Mesodermal cell (in vitro differentiated cells): ENCODE measurements at regions not wholly inside any gene's neighbourhood (a gene's known extent, or its start where the extent isn't known, plus 50 kb on each side); places are given as distances from the start of the nearest gene placed in this dataset.
"Not testable (repeated sequence)": the region's sequence is repeated elsewhere in the genome, so short reads cannot be mapped to it uniquely, and the experiment has no call there.

Experiments used
- H3K27ac ChIP-seq: 2 replicates; pipeline ENCODE4 v1.7.0; 2013; ENCODE audit warnings: mild to moderate bottlenecking, low read depth, low read length, moderate library complexity; ENCODE audit not compliant: severe bottlenecking
- H3K36me3 ChIP-seq: 2 replicates; pipeline ENCODE4 v1.7.1; 2013; ENCODE audit warnings: mild to moderate bottlenecking, low read length, moderate library complexity; ENCODE audit not compliant: control insufficient read depth, insufficient read depth
- H3K4me1 ChIP-seq: one replicate; pipeline ENCODE4 v1.7.1; 2013; ENCODE audit warnings: mild to moderate bottlenecking, low read length; ENCODE audit not compliant: insufficient read depth, control insufficient read depth, poor library complexity, severe bottlenecking
- H3K4me3 ChIP-seq: 2 replicates; pipeline ENCODE4 v1.7.0; 2013; ENCODE audit warnings: low read length, control low read depth, mild to moderate bottlenecking; ENCODE audit not compliant: insufficient read depth, poor library complexity, severe bottlenecking; ENCODE audit errors: extremely low read depth
- H3K9me3 ChIP-seq: 2 replicates; pipeline ENCODE4 v1.7.1; 2013; ENCODE audit warnings: mild to moderate bottlenecking, low read length, moderate library complexity; ENCODE audit not compliant: control insufficient read depth
- WGBS, 2 experiments: methylation state at CpG; one replicate each; pipeline ENCODE4 v1.1.5; 2013; ENCODE audit warnings: missing lambda C conversion rate in 2 of 2; ENCODE audit not compliant: insufficient coverage in 2 of 2; 5-methylcytosine and 5-hydroxymethylcytosine counted together

- WGBS, 2 experiments: 83 to 93% methylated on average over 3 to 4 of the region's 4 CpGs
- Histone ChIP-seq H3K27ac (no peak overlapping the region), H3K36me3 (no peaks in the 10 kb centered on the region), H3K4me3 (no peak overlapping the region), H3K4me1 (no peaks in the 10 kb centered on the region), H3K9me3 (no peaks in the 10 kb centered on the region)
These were observed 348.7 kb downstream of the TBL1XR1 start for GRCh38 chr3:176848431-176849214.

GRCh38 chr3:176842914-176843313 is 354.4 kb downstream of the TBL1XR1 start:
- 60 to 63% methylated on average over 1 of the region's 2 CpGs for WGBS, 2 experiments
- Histone ChIP-seq H3K27ac (no peak overlapping the region), H3K9me3 (no peaks in the 10 kb centered on the region), H3K36me3 (no peaks in the 10 kb centered on the region), H3K4me1 (no peaks in the 10 kb centered on the region), H3K4me3 (no peak overlapping the region)

- WGBS, 2 experiments: 92 to 94% methylated on average over 6 of the region's 8 CpGs
- H3K36me3 ChIP-seq: no peaks in the 10 kb centered on the region
- no peak overlapping the region for H3K27ac ChIP-seq
- H3K9me3 ChIP-seq: no peaks in the 10 kb centered on the region
- H3K4me1 ChIP-seq: no peaks in the 10 kb centered on the region
- H3K4me3 ChIP-seq: no peak overlapping the region
These were observed 356.5 kb downstream of the TBL1XR1 start for GRCh38 chr3:176840641-176841286.

GRCh38 chr3:176839901-176840300 is 357.4 kb downstream of the TBL1XR1 start:
- Histone ChIP-seq H3K4me3 (no peak overlapping the region), H3K4me1 (no peaks in the 10 kb centered on the region), H3K27ac (no peak overlapping the region), H3K36me3 (no peaks in the 10 kb centered on the region), H3K9me3 (no peaks in the 10 kb centered on the region)
- no CpG with 5 or more reads among the region's 2 CpGs for WGBS, 2 experiments

- no peaks in the 10 kb centered on the region for H3K36me3 ChIP-seq
- H3K9me3 ChIP-seq: no peaks in the 10 kb centered on the region
- 100% methylated on average over 1 of the region's 3 CpGs for WGBS, 2 experiments
- no peaks in the 10 kb centered on the region for H3K4me1 ChIP-seq
- H3K4me3 ChIP-seq: no peak overlapping the region
- H3K27ac ChIP-seq: no peak overlapping the region
These were observed 357.8 kb downstream of the TBL1XR1 start for GRCh38 chr3:176839466-176839865.

GRCh38 chr3:176827244-176827643 is 370.0 kb downstream of the TBL1XR1 start:
- not testable (repeated sequence) for H3K4me3 ChIP-seq, H3K27ac ChIP-seq, H3K36me3 ChIP-seq, H3K9me3 ChIP-seq, H3K4me1 ChIP-seq
- WGBS, 2 experiments: 88 to 97% methylated on average over 10 to 11 of the region's 15 CpGs

- no peak overlapping the region for H3K4me3 ChIP-seq
- H3K9me3 ChIP-seq: no peaks in the 10 kb centered on the region
- no peak overlapping the region for H3K27ac ChIP-seq
- no peaks in the 10 kb centered on the region for H3K36me3 ChIP-seq
- 67 to 75% methylated on average over 1 of the region's 3 CpGs for WGBS, 2 experiments
- H3K4me1 ChIP-seq: no peaks in the 10 kb centered on the region
These were observed 372.5 kb downstream of the TBL1XR1 start for GRCh38 chr3:176824811-176825210.

- Histone ChIP-seq H3K9me3 (no peaks in the 10 kb centered on the region), H3K4me1 (no peaks in the 10 kb centered on the region), H3K36me3 (no peaks in the 10 kb centered on the region), H3K4me3 (no peak overlapping the region), H3K27ac (no peak overlapping the region)
- 83% methylated on average over 1 of the region's 2 CpGs; no CpG with 5 or more reads in 1 of the 2 experiments for WGBS, 2 experiments
These were observed 376.5 kb downstream of the TBL1XR1 start for GRCh38 chr3:176820764-176821163.

GRCh38 chr3:176816937-176817336 is 380.3 kb downstream of the TBL1XR1 start:
- 90 to 95% methylated on average over 15 to 18 of the region's 18 CpGs for WGBS, 2 experiments
- H3K27ac ChIP-seq: no peak overlapping the region
- no peak overlapping the region for H3K4me3 ChIP-seq
- no peaks in the 10 kb centered on the region for H3K36me3 ChIP-seq
- no peaks in the 10 kb centered on the region for H3K9me3 ChIP-seq
- no peaks in the 10 kb centered on the region for H3K4me1 ChIP-seq

GRCh38 chr3:176814285-176814684 is 383.0 kb downstream of the TBL1XR1 start:
- H3K9me3 ChIP-seq: no peaks in the 10 kb centered on the region
- no peak overlapping the region for H3K4me3 ChIP-seq
- no peak overlapping the region for H3K27ac ChIP-seq
- no peaks in the 10 kb centered on the region for H3K36me3 ChIP-seq
- 0 to 3% methylated on average over 9 to 10 of the region's 12 CpGs for WGBS, 2 experiments
- H3K4me1 ChIP-seq: no peaks in the 10 kb centered on the region

- H3K27ac ChIP-seq: no peak overlapping the region
- H3K4me3 ChIP-seq: no peak overlapping the region
- no peaks in the 10 kb centered on the region for H3K4me1 ChIP-seq
- H3K9me3 ChIP-seq: no peaks in the 10 kb centered on the region
- WGBS, 2 experiments: 83% methylated on average over 1 to 2 of the region's 2 CpGs
- H3K36me3 ChIP-seq: no peaks in the 10 kb centered on the region
These were observed 389.3 kb downstream of the TBL1XR1 start for GRCh38 chr3:176807938-176808337.
